Testis (tissue), 2 donors: ENCODE measurements at regions not wholly inside any gene's neighbourhood (a gene's known extent, or its start where the extent isn't known, plus 50 kb on each side); places are given as distances from the start of the nearest gene placed in this dataset.

ENCODE experiments used
- DNase-seq: peaks from one replicate; pipeline ENCODE4 v3.0.0-alpha.2; 2019
- H3K27ac ChIP-seq, 2 donors: fragments of 200-600 bp; sonication (generic); one replicate each; pipeline ENCODE4 v1.5.1; 2019
- H3K27me3 ChIP-seq: fragments of 200-600 bp; sonication (generic); one replicate; pipeline ENCODE4 v1.5.1; 2019
- H3K36me3 ChIP-seq: fragments of 200-600 bp; sonication (generic); one replicate; pipeline ENCODE4 v1.5.1; 2017; ENCODE audit warnings: low read depth; ENCODE audit errors: missing control alignments
- H3K4me1 ChIP-seq: fragments of 200-600 bp; sonication (generic); one replicate; pipeline ENCODE4 v1.5.1; 2019
- H3K4me3 ChIP-seq, 2 donors: fragments of 200-600 bp; sonication (generic); one replicate each; pipeline ENCODE4 v1.5.1; 2017 to 2019
- H3K9me3 ChIP-seq: fragments of 200-600 bp; sonication (generic); one replicate; pipeline ENCODE4 v1.5.1; 2017
- POLR2A ChIP-seq: fragments of 450-650 bp; IDR thresholded peaks from one replicate; pipeline ENCODE4 v1.6.1; 2017; ENCODE audit warnings: antibody characterized with exemption, mild to moderate bottlenecking, moderate library complexity
- WGBS, 2 donors: methylation state at CpG; one replicate each; pipeline ENCODE4 v1.1.5; 2018; 5-methylcytosine and 5-hydroxymethylcytosine counted together
- intact Hi-C: fragments of 100-400 bp; cut with DNase I; formaldehyde crosslinking; loops from one replicate; pipeline ENCODE4 v1.15.1; 2023; ENCODE audit warnings: low total_unique reads
- TF ChIP-seq, protein P1 (sequence below), 3 experiments: fragments of 450-650 bp in 2 of 3; fragments of 200-600 bp in 1 of 3; sonication (generic) in 1 of 3; IDR thresholded peaks; one replicate each; pipeline ENCODE4 v1.5.1; 2016 to 2019; ENCODE audit warnings: antibody characterized with exemption in 3 of 3, mild to moderate bottlenecking in 2 of 3, moderate library complexity in 1 of 3

DNA sequence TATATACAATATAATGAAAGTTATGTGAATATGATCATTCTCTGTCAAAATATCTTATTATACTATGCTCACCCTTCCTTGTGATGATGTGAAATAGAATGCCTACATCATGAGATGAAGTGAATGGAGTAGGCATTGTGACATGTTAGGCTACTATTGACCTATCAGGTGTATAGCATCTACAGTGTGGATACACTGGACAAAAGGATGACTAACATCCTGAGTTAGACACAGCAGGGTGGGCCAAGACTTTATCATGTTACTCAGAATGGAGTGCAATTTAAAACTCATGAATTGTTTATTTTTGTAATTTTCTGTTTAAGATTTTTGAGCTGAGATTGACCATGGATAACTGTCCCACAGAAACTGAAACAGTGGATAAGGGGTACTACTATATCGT, 53.4 kb upstream of the NAV3 start:
- Histone ChIP-seq H3K4me1 (no peaks in the 10 kb centered on the region), H3K27me3 (no peaks in the 10 kb centered on the region), H3K36me3 (no peaks in the 10 kb centered on the region), H3K9me3 (no peaks in the 10 kb centered on the region), H3K4me3 (no peak overlapping the region), H3K27ac (no peak overlapping the region)
- 80 to 86% methylated on average over 1 of the region's 1 CpG for WGBS, 2 donors
- no peak for DNase-seq
- TF ChIP-seq, protein P1, sequence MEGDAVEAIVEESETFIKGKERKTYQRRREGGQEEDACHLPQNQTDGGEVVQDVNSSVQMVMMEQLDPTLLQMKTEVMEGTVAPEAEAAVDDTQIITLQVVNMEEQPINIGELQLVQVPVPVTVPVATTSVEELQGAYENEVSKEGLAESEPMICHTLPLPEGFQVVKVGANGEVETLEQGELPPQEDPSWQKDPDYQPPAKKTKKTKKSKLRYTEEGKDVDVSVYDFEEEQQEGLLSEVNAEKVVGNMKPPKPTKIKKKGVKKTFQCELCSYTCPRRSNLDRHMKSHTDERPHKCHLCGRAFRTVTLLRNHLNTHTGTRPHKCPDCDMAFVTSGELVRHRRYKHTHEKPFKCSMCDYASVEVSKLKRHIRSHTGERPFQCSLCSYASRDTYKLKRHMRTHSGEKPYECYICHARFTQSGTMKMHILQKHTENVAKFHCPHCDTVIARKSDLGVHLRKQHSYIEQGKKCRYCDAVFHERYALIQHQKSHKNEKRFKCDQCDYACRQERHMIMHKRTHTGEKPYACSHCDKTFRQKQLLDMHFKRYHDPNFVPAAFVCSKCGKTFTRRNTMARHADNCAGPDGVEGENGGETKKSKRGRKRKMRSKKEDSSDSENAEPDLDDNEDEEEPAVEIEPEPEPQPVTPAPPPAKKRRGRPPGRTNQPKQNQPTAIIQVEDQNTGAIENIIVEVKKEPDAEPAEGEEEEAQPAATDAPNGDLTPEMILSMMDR (IDR thresholded peaks at IDR 0.05), result no peak
- no peak for TF ChIP-seq POLR2A
- intact Hi-C loops, result no loop called here

DNA sequence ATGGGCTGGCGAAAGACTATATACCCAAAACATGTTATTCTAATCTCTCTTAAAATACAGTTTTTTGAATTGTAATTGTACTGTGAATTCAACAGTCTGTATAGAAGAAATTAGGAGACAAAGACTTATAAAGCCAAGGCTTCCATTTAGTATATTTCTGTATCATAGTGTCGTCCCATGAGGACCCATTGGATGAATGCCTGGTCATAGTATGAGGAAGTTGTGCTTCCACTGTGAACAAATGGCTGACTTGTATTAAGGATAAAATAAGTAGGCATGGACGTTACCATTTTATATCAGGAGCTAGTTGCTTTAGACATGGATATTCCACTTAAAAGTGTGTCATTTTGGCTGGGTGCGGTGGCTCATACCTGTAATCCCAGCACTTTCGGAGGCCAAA, 55.9 kb upstream of the NAV3 start:
- H3K27ac ChIP-seq, result no peak overlapping the region
- H3K27me3 ChIP-seq, result no peaks in the 10 kb centered on the region
- TF ChIP-seq POLR2A, result no peak
- TF ChIP-seq, protein P1 (IDR thresholded peaks at IDR 0.05), result no peak
- no peaks in the 10 kb centered on the region for H3K9me3 ChIP-seq
- no peaks in the 10 kb centered on the region for H3K36me3 ChIP-seq
- H3K4me3 ChIP-seq, result no peak overlapping the region
- 75 to 80% methylated on average over 5 of the region's 5 CpGs for WGBS, 2 donors
- intact Hi-C loops, result no loop called here
- H3K4me1 ChIP-seq, result no peaks in the 10 kb centered on the region
- DNase-seq, result no peak

DNA sequence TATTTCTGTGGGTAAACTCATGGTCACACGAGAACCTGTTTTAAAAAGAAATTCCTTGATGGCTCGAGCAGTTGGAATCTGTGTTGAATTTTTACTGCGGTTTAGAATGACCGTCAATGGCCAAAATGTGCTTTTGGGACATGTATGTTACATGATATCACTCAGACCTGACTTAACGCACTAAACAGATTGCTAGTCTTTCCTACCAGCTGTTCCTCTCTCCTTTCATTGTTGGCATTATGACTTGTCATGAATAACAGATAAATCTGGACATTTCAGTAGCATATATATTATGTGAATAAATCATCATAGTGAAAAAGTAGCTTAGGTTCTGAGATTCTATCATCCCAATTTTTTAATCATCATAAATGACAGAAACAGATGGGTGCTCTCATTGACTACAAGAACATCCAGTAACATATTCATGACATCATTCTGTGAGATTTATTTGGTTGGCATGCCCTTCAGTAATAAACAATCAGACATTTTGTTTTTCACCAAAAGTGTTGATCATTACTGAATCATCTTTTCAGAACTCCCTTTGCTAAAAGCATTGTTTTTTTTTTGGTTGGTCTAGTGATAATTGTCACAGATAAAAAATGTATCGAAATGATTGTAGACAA, 57.9 kb upstream of the NAV3 start:
- DNase-seq, result no peak
- Histone ChIP-seq H3K27me3 (no peaks in the 10 kb centered on the region), H3K27ac (no peak overlapping the region), H3K9me3 (no peaks in the 10 kb centered on the region), H3K4me3 (no peak overlapping the region), H3K4me1 (no peaks in the 10 kb centered on the region), H3K36me3 (no peaks in the 10 kb centered on the region)
- WGBS, 2 donors, result 92 to 96% methylated on average over 6 of the region's 6 CpGs
- intact Hi-C loops, result no loop called here
- TF ChIP-seq, protein P1 (IDR thresholded peaks at IDR 0.05), result no peak
- TF ChIP-seq POLR2A, result no peak

DNA sequence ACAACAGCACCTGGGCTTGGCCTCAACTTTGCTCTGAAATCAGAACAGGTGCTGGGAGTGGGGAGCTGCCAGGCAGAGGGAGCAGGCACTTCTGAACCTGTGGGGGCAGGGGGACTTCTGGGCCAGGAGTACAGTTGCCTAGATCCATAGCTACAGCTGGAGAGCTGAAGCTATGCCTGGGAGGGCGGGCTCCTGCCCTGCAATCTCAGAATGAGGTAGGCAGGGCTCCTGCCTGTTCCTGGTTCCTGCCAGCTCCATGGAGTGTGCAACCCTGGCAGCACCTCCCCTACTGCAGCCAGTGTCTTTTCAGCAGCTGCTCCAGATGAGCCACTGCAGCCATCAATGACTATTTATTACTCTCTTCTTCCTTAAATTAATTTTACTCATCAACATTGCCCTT, 62.1 kb upstream of the NAV3 start:
- no peaks in the 10 kb centered on the region for H3K27me3 ChIP-seq
- WGBS, 2 donors, result 100% methylated on average over 1 of the region's 1 CpG; no CpG with 5 or more reads in 1 of the 2 donors
- H3K36me3 ChIP-seq, result no peaks in the 10 kb centered on the region
- TF ChIP-seq, protein P1 (IDR thresholded peaks at IDR 0.05), result no peak
- no peak for TF ChIP-seq POLR2A
- DNase-seq, result no peak
- H3K4me3 ChIP-seq, result no peak overlapping the region
- H3K27ac ChIP-seq, result no peak overlapping the region
- no peaks in the 10 kb centered on the region for H3K9me3 ChIP-seq
- H3K4me1 ChIP-seq, result no peaks in the 10 kb centered on the region
- intact Hi-C loops, result no loop called here

DNA sequence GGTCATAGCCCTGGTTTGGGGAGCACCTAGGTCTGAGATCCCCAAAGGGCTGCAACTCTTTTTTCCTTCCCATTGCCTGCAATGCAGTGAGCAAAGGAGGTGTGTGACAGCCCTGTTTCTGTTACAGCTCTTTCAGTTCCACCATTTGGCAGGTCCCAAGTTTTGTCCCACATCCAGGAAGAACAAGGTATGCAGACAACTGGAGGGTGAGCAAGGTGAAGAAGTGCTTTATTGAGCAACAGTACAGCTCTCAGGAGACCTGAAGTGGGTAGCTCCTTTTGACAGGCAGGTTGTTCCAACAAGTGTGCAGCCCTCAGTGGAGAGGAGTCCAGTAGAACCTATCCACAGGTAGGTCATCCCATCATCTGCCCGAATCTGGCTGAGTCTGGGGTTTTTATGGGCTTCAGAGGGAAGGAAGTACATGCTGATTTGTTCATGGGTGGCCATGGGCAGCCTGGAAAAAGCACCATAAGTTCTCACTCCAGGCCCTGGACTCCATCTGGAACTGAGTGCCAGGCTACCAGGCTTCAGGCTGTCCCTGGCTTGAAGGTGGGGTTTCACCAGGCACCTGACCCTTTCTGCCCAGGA, 62.8 kb upstream of the NAV3 start:
- no peaks in the 10 kb centered on the region for H3K9me3 ChIP-seq

More for the DNA sequence above, 62.8 kb upstream of the NAV3 start:
- intact Hi-C loops, result no loop called here
- H3K4me1 ChIP-seq, result no peaks in the 10 kb centered on the region
- H3K4me3 ChIP-seq, result no peak overlapping the region
- no peaks in the 10 kb centered on the region for H3K27me3 ChIP-seq
- H3K36me3 ChIP-seq, result no peaks in the 10 kb centered on the region
- no peak overlapping the region for H3K27ac ChIP-seq
- WGBS, 2 donors, result 100% methylated on average over 1 of the region's 1 CpG; no CpG with 5 or more reads in 1 of the 2 donors
- TF ChIP-seq, protein P1 (IDR thresholded peaks at IDR 0.05), result no peak
- no peak for TF ChIP-seq POLR2A
- DNase-seq, result no peak
